RKO (cell line): ENCODE measurements at regions not wholly inside any gene's neighbourhood (a gene's known extent, or its start where the extent isn't known, plus 50 kb on each side); places are given as distances from the start of the nearest gene placed in this dataset.

Experiments
- DNase-seq: peaks from one replicate; pipeline ENCODE4 v3.0.0-alpha.2; 2016; ENCODE audit warnings: low spot score

DNA sequence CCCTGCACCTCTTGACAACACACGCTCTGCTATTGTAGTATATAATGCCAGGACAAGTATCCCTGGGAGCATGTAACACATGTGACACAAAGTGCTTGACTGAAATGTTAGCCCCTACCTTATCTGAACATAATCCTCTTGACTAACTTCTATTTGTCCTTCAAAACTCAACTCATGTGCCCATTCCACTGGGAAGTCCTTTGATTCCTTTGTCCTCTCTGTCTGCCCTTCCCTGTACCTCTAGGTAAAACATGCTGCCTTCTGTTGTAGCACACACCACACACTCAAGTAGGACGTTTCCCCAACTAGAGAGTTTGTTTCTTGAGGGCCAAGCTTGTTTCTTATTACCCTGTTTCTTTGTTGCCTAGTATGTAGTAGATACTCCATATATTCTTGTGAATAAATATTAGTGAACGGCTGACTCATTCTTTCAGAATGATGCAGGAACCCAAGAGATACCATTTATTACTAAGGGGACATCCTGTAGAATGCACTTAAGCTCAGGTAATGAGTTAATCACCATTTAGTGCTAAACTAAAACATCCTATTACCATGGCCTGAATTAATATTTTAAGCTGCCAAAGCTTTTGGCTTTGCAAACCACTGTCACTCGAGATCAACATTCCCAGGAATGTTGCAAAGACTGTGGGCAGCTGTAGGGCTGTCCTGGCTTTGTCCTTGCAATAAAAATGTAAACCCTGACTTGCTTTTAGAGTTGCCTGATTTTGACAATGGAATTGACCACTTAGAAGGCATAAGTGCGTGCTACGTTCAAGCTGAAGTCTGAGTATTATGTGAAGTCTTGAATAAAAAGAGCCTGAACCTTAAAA, 313.4 kb downstream of the COG6 start:
- DNase-seq = no peak

DNA sequence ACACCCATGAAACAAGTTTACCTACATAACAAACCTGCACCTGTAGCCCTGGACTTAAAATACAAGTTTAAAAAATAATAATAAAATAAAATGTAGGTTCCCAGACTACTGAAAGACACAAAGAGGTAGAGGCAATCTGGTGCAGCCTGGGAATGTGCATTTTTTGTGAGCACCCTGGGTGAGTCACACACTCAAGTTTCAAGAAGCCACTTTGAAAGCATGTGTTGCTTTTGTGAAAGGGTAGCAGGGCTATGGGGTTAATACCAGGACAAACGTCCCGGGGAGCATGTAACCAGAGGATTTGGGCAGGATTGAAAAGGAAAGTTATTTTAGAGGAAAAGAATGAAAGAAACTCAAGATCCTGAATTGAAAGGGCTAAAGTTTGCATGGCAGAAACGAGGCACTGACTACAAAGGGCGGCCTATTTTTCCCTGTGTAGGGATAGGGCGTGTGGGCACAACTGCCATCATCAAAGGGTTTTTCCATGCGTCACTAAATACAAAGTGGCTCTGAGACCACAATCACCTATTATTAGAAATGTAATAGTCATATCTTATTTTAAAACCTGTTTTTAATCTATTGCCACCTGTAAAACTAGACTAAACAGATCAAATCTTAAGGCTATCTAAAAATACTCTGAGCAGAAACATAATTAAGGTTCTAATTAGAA, 314.9 kb downstream of the COG6 start:
- no peak for DNase-seq

DNA sequence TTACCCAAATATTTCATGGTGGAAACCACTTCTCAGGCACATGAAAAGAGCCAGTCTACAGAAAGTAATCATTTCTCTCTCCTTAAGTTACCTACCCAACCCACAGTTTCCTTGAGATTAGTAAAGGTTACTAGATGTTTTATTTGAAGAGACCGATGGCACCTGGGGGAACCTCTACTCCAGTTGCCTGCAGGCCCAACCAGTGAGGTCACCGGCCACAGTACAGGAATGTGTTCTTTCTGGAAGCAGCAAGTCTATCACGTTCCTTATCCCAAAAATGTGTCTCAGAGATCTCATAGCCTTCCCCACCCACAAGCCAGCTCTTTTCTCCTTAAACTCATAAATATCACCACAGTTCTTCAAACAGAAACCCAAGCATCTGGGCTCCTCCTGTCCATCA, 316.1 kb downstream of the COG6 start:
- DNase-seq = no peak

DNA sequence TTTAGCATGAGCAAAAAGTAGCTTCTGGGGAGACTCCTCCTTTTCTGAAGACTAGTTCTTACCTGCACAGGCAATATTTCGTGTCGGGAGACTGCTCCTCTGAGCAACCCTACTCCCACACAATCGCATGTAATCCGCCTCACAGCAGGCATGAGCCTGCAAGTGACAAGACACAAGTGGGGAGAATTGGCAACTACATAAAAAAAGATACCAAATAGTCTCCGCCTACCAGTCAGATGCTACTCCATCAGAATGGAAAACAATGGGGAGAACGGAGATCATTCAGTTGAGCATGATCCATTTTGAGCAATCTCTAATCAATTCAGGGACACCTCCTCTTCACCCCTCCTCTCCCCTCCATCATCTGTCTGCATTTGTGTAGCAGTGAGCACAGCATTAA, 321.0 kb downstream of the COG6 start:
- DNase-seq = no peak

DNA sequence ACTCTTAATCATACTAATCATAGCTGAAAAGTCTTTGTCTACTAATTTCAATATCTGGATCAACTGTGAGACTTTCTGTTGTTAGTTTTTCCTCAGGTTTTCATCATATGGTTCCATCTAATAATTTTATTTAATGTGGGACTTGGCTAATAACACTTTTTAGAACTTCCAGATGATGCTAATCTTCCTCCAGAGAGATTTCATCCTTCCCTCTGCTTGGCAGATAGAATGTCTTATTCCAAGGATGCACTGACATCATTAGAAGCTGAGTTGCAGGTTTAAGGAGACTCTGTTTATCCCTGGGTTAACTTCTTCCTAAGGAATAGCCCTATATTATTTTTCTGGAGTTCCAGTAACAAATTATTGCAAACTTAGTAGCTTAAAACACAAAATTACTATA, 325.6 kb downstream of the COG6 start:
- DNase-seq = no peak

DNA sequence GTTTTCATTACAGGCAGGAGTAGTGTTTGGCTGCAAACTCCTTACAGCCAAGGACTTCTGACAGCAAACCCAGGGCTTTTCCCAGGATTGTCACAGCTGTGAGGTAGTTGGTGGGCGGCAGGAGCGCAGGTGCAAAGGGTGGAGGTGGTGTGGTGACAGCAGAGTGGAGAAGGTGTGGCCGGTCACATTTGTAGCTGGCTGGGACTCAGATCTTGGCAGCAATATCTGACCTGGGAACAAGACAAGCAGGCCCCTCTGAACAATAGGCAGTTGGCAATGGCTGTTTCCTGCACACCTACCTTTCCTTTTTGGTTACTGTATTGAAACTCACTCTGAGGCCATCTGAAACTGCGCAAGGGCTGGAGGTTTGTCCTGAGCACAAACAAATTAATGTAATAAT, 327.3 kb downstream of the COG6 start:
- DNase-seq = no peak

DNA sequence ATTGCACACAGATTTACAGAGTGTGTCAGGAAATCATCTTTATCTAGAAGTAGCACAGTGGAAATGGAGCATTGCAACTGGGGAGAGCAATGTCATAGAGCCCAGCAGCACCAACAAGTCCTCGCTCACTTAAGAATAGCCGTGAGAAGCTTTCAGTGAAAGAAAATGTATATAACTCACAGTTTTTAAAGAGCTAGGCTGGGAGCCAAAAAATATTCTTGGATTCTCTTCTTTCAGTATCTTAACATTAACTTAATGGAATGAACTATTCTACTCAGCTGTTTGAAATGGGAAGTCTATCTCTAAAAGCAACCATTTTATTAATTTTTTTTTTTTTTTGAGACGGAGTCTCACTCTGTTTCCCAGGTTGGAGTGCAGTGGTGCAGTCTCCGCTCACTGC, 329.6 kb downstream of the COG6 start:
- DNase-seq = no peak

DNA sequence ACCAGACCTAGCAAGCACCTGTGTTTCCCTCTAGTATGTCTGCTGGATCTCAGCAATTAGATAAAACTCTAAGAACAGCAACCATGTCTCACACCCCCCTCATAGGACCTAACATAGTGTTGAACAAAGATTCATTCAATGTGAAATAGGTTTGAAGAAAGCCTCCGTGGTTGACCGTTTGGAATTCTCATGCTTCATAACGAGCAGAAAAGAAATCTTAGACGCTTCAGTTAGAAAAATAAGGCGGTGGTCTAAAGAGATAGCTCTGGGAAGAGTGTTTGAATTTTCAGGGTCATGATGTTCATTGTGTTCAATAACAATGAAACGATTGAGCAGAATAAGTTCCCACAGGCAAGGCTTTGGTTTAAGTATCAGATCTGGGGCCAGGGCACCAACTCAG, 332.9 kb downstream of the COG6 start:
- DNase-seq = no peak

DNA sequence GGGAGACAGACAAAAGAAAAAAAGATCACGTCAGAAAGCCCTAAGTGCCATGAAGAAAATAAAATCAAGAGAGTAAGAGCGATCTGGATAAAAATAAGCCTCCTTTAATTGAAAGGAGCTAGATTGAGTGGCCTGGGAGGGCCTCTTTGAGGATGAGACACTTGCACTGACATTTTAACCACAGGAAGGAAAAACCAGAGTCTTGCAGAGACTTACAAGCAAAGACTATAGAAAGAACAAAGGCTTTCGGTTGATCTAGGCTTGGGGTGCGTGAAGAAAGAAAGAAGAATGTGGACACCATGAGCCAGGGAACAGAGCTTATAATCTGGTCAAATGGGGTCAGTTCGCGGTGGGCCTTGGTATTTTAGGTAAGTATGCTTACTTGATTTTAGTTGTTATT, 342.7 kb downstream of the COG6 start:
- DNase-seq = no peak

DNA sequence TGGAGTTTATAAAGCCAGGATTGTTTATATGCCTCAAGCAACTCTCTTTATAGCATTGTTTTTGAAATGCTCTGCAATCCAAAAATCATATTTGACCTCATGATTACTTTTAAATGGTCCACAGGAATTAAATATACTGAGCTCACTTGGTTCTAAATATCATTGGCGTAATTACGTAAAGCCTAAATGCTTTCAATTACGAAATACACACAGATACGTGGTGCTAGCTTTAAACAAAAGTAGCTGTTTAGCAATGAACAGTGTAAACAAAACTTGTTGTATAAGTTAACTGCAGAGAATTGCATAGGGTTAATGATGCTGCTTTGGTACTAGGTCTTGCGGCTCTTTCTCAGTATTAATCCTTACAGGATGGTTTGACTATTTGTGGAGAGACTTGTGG, 346.6 kb downstream of the COG6 start:
- DNase-seq = no peak

DNA sequence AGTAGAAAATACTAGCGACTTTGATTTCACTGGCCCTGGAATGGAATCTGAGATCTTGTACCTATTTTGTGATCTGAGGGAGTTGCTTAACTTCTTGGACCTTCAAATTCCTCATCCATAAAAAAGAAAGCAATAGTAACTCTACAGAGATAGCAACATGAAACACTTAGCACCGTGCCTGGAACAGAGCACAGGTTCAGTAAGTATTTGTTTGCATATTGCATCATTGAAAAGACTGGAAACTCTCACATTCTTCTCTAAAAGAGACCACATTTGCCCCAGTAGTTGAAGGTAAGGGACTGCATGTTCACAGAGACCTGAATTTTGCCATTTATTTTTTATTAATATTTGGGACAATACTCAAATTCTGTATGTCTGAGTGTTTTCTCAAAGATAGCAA, 358.1 kb downstream of the COG6 start:
- no peak for DNase-seq

DNA sequence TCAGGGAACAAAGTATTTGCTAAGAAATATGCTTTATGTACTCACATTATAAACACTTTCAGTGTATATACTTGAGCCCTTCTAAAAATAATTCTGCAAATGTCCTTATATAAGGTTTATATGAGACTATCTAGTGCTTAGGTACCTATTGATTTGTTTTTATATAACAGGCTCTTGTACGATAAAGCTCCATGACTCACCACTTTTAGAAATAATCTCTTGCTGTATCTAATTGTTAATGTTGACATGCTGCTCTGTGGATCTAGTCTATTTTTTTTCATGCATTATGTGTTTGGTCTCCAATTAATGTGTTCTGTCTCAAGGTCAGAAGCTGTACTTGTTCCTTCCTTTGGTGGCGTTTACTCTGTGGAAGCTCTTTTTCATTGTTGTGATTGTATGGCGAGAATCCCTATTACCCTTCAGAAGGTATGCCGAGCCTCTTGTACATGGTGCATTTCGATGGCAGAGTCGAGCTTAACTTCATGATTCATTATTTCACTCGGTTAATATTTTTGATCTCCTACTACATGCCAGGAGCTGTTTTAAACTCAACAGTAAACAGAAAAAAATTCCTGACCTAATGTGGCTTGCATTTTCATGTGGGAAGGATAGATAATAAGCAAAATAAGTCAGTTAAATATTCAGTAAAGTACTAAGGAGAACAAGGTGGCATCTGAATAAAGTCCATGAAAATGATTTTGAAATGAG, 361.6 kb downstream of the COG6 start:
- no peak for DNase-seq

DNA sequence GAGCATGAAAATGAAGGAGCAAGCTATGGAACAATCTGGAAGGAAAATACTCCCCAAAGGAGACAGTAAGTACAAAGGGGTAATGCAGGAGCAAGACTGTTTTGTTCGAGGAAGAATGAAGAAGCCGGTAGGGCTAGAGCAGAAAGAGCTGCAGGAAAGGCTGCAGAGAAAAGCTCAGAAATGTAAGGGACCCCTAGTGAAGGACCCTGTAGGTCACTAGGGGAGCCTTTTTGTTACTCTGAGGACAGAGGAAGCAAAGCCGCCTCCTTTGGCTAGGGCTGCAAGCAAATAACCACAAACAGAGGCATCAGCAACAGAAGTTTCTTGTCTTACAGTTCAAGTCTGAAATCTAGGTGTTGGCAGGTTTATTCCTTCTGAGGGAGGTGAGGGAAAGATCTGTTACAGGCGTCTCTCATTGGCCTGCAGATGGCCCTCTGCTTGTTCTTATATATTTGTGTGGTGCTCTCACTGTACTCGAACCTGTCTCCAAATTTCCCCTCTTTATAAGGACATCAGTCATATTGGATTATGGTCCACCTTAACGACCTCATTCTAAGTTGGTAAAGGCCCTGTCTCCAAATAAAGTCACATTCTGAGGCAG, 362.3 kb downstream of the COG6 start:
- no peak for DNase-seq

DNA sequence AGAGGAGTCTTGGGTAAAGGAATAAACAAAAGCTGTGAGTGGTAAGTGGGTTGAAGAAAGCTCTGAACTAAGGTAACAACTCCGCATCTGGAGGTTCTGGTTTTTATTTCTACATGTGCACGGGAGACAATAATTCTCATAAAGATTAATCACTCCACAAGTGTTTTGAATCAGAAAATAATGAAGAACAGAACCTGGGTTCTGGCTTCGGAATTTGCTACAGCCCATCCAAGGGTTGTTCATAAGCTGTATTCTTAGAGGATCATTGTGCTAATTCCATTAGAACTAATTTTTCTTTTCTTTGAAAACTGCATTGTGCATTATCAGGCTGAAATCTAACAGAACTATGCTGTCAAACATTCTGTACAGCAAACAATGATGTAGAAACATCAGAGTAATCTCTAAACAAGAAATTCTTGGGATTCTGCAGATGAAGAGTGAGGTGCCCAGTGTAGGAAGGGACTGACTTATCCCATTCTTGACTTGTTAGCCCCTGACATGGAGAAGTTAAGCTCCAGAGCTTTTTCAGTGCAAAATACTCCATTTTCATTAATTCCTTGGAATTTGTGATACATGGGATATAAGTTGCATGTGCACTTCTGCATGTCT, 368.2 kb downstream of the COG6 start:
- DNase-seq = no peak

DNA sequence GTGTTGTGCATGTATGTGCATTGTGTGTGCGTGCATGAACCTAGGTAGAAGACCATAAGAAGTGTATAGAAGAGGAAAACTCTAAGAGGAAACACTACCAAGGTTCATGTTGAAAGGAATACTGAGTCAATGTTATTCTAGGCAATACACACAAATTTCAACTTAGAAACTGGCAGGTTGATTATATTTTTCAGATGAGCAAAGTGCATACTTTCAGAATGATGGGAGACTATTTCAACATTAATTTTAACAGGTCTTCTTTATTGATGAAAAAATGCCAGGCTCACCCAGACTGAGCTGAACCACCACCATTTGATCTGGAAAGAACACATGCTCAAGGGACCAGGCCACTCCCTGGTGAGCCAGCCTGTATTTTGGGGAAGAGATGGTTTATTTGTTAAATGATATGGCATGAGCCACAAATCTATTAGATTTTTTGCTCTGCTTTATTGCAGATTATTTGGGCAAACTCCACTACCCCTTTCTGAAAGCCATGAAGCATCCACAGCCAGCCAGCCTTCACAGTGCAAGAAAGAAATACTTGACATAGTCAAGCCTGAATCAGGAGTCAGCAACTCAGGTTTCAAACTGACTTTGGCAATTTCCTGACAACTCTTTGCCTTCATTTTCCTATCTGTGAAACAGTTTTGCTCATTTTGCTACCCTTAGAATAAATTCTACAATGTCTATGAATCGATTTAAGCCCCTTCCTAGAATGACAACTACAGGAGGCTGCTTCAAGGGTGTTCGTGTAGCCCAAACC, 368.9 kb downstream of the COG6 start:
- DNase-seq = no peak

DNA sequence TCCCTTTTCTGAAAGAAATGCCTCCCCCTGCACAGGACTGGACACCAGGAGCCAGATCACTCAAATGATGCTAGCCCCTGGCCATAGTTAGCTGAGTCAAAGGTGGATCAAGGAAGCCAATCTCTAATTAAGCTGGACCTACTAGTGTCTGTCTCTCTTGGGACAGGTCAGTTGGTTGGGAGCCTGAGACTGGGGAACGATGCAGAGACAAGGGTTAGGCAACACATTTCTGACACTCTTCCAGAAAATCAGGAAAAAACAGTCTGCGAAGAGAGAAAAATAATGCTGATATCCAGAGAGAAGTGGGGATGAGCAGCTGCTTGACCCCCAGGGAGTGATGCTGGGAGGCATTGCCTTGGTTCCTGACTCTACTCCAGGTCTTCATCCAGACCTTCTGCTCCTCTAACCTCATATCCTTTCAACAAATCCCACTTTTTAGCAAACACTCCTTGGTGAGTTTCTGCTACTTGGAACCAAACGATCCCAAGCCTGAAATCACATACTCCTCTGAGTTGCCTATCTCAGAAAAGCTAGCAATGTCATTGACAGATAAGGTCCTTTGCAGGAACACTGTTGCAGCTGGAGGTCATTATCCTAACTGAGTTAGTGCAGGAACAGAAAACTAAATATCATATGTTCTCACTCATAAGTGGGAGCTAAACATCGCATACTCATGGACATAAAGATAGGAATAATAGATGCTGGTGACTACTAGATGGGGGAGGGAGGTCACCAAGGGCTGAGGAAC, 369.7 kb downstream of the COG6 start:
- DNase-seq = no peak

DNA sequence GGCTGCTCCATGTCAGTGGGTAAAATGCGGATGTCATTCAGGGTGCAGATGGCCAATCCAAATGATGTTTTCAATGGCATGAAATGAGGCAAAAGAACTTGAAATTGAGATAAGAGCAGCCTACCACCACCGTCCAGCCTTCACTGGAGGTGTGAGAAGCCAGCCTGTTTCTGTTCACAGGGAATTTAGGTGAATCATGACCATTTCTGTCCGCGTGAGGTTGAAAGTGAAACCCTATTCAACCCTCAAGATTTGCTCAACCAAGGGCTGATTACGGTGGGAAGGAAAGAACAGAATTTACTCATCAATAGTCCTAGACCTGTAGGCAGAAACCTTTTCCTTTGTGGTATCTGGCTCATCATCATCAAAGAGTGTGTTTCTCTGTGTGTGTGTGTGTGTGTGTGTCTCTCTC, 370.7 kb downstream of the COG6 start:
- DNase-seq = no peak

DNA sequence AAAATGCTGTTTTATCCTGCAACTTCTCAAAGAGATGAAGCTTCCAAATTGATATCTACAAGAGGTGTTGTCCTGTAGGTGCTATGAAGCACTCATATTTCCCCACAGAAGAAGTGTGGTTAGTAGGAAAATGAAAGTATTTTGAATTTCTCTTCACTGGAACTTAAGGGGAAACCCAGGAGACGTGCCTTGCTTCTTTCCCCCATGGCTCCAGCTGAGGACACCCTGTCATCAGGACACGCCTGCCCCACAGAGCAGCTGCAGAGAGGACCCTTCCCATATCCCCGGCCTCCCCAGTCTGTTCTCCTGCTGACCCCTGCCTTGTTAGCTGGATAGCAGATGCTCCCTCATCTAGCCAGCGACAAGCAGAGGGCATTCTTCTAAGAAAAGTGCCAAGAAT, 371.3 kb downstream of the COG6 start:
- no peak for DNase-seq

DNA sequence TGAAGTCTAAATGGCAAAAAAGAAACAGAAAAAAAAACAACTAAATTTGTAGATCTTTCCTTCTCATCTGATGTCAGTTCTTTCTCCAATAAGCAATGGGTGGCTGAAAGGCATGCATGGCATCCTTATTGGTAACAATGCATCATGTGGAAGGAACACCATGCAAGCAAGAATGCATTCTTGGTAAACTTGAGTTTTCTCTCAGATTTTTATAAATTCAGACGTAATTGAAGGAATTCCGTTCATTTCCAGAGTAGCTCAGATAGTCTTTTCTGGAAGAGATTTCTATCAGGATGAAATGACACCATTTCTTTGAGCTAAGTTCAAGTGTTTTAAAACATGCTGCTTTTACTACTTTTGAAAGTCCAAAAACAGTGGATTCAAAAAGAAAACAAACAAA, 373.0 kb downstream of the COG6 start:
- no peak for DNase-seq

DNA sequence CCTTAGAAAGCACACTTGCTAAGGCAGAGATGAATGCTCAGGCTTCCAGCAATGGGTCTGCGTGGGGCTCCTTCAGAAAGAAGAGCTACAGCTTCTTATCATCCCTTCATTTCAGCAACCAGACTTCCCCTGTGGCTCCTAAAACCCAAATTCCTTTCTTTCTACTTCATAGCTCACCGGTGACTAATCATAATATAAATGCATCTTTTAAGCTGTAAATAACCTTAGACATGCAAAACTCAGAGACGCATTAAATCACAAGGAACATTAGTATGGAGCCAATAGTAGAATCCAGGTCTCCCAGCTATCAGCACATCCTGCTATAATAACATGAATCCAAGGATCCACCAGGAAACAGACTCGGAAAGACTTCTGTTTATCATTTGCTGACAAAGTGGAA, 375.6 kb downstream of the COG6 start:
- no peak for DNase-seq

DNA sequence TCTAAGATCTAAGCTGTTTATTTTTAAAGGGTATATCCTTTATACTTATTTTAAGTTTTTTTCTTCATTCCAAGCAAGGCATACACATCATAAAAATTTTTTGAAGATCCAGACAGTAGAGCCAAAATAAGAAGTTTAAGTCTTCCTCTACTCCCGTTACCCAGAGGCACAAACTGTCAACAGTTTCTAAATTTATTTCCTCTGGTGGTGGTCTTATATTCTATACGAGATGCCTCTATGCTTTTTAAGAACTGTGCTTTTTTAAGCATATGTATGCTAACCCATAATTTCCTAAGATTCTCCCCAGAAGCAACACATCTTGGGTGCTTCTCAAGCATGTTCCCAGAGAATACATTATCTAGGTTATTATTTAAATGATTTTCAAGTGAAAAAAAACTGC, 383.6 kb downstream of the COG6 start:
- no peak for DNase-seq
